Embryonic facial prominence (tissue), 1 donor: ENCODE measurements at regions not wholly inside any gene's neighbourhood (a gene's known extent, or its start where the extent isn't known, plus 50 kb on each side); places are given as distances from the start of the nearest gene placed in this dataset.
"Not testable (repeated sequence)": the region's sequence is repeated elsewhere in the genome, so short reads cannot be mapped to it uniquely, and the experiment has no call there.

Source experiments
- DNase-seq: peaks from one replicate; pipeline ENCODE4 v3.0.0-alpha.2; 2016; ENCODE audit errors: extremely low spot score

DNA sequence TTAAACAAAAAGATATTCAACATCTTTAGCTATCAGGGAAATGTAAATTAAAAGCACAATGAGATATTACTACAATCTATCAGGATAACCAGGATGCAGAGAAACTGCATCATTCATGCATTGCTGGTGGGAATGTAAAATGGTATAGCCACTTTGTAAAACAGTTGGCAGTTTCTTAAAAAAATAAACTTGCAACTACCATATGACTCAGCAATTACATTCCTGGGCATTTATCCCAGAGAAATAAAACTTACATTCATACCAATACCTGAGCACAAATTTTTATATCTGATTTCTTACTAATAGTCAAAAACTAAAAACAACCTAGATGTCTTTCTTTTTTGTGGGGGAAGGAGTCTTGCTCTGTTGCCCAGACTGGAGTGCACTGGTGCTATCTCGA, 190.3 kb upstream of the TAB2 start:
- DNase-seq: no peak

GRCh38 chr6:149128489-149129145, 188.9 kb upstream of the TAB2 start:
- DNase-seq: no peak

DNA sequence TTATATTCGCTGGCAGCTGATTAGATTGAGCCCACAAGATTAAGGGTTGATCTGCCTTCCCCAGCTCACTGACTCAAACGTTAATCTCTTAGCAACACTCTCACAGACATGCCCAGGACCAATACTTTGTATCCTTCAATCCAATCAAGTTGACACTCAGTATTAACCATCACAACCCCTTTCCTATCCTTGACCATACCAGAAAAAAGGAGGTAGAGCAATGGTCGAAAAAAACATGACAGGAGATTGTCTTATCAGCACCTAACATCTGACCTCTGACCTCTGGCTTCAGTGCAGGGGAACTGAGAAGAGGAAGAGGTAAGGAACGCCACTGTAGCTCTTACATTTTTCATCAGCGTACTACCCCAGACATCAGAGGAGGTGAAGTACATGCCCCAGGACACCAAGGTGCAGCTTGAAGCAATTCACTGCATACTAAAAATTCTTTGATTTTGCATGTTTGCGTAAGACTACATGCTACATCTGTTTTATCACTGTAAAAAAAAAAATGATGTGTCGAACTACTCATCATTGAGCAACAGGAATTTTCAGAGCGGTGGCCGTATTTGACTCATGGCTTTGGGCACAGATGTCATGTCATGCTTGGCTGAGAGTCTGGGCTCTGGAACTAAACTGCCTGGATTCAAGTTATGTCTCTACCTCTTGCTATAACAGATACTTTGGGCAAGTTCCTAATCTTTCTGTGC, 188.0 kb upstream of the TAB2 start:
- no peak for DNase-seq

- DNase-seq: no peak
Measured at GRCh38 chr6:149130090-149130489, 187.4 kb upstream of the TAB2 start.

DNA sequence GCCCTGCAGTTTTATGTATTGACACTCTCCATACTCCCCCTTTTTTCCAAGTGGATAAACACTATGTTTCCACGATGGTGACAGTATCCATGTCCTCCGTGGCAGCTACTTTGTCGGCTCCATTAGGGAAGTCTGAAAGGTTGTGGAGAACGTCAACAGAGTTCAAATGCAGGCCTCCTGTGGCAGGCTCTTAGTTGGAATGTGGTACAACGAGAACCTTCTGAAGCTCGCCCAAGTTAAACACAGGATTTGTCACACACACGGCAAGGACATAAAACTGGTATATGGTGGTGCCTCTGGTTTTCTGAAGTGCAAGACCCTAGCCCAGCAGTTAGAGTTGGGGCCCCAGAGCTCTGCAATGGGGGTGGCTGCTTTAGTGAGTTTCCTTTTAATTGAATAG, 187.0 kb upstream of the TAB2 start:
- no peak for DNase-seq

GRCh38 chr6:149131891-149132290, 185.6 kb upstream of the TAB2 start:
- DNase-seq: no peak

DNA sequence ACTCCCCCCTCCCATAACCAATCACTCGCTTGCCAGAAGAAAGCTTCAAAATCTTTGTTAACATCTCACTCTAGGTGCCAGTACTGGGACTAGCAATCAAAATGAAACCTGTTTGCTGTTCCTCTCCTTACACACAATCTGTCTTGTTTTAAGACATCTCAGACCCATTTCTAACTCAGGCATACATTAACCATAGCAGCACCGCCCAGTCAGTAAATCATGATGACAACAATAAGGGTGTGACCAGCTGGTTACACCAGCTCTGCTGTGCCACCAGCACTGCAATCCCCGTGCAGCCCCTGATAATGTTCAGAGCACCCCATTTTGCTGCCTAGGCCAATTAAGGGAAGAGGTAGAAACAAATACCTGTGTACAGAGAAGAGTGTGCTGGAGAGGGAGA, 185.2 kb upstream of the TAB2 start:
- DNase-seq: no peak

DNA sequence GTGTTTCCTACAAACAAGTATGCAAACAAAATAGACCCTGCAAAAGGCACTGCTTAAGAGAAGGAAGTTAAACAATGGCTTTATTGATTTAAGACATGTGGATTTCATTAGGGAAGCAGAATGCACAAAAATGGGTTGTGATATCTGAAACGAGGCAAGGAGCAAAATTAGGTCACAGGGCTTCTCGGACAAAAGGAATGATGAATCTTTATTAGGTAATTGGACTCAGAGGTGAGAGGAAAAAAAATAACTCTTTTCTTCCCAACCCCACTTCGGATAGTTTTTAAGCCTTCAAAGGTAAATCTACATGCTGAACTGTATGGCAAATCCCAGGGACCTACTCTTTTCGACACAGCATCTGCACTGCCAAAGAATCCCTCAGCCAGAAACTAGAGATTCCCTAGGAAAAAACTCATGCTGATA, 183.0 kb upstream of the TAB2 start:
- DNase-seq: peak; percentile 22

DNA sequence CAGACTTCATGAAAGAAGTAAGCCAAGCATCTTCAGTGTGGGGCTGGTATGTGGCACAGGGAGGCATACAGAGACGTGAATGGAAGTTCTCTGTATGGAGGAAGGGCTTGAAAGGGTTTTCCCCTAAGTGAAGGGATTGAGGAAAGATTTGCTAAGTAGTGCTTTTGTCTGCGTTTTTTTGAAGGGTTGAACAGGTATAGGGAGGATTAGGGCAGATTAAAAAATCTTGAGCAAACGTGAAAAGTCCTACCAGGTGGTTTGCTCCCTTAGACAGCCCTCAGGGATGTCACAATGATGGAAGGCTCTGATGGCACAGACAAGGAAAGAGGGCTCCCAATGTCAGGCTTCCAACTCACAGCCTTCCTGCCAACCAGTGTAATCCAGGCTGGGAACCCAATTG, 181.7 kb upstream of the TAB2 start:
- no peak for DNase-seq

DNA sequence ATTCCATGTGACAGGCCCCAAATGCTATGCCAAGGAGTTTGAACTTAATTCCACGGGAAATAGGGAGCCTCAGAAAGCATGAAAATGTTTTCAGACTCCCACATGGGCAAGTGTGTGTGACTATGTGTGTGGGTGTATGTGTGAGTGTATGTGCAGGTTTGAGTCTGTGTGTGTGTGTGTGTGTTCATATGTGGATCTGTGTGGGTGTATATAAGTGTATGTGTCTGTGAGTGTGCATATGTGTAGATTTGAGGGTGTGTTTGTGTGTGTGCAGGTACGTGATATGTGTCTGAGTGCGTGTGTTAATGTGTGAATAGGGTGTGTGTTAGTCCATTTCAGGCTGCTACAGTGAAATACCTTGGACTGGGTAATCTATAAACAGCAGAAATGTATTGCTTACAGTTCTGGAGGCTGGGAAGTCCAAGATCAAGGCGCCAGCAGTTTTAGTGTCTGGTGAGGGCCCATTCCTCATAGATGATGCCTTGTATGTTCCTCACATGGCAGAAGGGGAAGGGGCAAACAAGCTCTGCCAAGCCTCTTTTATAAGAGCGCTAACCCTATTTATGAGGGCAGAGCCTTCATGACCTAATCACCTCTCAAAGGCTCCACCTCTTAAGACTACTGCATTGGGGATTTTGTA, 181.1 kb upstream of the TAB2 start:
- DNase-seq: no peak

DNA sequence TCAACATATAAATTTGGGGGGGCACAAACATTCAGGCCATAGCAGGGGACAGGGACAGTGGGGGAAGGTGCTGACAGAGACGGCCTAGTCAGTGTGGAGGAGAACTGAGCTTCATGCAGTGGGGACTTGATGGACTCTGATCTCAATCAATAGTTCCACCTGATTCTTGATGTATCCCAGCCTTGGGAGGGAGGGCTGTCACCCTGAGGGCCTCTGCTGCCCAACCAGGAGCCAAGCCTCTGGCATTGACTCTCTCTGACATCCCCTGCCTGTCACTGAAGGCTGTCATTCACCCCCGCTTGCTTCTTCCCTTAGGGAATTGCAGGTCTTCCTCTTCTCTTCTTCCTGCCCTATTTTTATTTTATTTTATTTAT, 180.6 kb upstream of the TAB2 start:
- DNase-seq: no peak

DNA sequence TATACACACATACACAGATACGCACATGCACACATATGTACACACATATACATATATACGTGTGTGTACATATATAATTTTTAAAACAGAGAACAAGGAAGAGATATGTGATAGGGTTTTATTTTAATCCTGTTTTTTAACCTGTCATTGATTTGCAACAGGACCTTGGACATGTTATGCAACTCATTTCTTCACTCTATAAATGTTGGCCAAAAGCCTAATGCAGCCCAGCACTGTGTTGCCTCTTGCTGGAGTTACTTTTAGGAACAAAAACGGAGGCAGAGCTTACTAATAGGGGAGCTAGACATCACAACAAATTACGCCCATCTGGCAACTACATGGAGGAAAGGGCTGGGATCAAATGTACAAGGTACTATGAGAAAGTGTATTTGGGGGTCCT, 179.9 kb upstream of the TAB2 start:
- no peak for DNase-seq

GRCh38 chr6:149138089-149138488, 179.4 kb upstream of the TAB2 start:
- DNase-seq: no peak

DNA sequence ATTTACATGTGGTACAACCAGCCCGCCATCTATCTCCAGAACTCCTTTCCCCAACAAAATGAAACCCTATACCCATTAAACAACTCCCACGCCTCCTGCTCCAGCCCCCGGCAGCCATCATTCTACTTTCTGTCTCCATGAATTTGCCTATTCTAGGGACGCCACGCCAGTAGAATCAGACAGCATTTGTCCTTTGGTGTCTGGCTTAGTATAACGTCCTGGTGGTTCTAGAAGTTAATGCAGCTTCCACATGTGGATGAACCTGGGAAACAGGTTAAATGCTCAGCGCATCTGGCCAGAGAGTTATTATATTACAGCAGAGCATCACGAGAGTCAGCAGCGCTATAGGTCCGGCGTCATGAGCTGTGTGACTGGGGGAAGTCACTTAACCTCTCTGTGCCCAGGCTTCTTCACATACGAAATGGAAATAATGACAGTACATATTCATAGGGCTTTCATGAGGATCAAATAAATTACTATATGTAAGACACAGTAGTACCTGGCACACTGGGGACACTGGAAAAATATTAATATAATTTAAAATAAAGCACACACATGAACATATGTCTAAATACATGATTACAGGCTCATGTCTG, 178.7 kb upstream of the TAB2 start:
- no peak for DNase-seq

GRCh38 chr6:149139782-149140136, 177.8 kb upstream of the TAB2 start:
- DNase-seq: no peak

DNA sequence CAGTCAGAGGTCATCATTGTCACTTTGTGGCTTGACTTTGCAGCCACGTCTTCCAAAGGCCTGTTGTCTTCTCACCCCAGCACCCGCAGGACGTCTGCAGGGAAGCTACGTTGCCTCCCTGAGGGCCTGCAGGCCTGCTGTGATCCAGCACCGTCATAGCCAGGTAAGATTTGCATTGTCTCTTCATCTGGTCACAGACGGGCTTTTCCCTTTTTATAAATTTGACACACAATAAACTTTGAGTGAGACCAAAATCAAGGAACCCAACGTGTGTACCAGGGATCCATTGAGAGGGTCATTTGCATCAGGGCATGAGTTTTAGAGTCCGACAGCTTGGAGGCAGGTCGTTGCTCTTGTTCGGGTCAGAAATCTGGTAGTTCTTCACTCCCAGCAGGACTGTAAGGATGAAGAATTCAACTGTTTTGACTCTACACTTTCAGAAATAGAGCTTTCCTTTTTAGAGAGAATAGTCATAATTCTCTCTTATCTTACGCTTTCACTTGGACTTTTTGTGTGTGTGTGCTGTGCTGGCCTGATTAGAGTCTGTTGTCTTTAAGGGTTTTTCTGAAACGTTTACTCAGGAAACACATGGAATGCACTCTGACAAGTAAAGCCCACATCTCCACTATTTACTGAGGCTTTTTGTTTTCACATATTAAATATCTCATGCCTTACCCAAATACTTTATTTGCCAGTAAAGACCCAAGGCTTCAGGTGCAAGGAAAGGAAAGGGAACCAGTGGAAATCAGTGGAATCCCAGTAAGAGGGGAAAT, 177.2 kb upstream of the TAB2 start:
- no peak for DNase-seq

DNA sequence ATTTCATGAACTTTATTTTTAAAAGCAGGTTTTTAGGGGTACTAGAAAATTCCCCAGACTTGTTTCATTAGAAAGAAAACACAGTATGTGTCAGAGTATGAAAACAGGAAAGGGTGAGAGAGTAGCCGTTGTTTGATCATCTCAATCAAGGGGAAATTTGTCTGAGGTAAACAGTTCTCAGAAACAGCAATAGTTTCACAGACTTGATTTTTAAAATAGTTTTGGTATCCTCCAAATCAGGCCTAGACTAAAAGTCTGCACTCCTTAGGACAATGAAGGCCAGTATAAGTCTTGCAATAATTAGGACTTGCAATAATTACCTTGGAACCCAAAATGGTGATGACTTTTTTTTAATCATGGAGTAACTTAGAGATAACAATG, 176.6 kb upstream of the TAB2 start:
- DNase-seq: no peak

DNA sequence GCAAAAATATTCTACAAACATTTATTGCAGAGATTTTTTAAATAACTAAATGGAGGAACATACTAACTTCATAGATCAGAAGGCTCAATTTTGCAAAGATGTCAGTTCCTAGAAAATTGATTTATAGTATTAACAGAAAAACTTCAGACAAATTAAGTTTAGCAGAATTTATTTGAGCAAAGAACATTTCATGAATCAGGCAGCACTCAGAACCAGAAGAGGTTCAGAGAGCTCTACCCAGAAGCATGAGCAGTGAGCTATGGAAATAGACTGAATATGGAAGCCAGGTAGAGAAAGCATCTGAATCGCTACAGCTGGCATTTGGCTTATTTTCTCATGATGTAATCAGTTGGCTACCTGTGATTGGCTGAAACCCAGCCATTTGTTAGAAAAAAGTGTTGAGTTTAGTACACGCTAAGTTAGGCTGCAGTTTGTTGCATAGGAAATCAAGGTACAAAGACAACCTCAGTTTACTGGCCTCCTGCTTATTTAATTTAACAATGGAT, 174.5 kb upstream of the TAB2 start:
- DNase-seq: no peak

- not testable (repeated sequence) for DNase-seq
Measured at GRCh38 chr6:149145800-149146199, 171.7 kb upstream of the TAB2 start.

DNA sequence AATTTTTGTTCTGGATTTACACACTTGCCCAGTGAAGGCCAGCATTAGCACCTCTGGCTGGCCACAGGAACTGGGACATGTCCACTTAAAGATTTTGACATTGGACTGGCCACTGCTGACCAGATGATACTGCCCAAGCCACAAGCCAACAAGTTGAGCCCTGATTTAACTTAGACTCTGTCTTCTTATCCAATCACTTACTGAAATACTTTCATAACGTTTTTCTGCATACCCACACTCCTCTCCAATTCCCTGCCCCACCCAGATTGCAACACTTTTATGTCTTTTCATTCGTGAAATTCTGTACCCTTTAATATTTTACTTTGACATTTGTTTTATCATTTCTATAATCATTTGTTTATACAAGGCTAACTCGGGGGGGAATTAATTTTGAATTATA, 170.3 kb upstream of the TAB2 start:
- no peak for DNase-seq

DNA sequence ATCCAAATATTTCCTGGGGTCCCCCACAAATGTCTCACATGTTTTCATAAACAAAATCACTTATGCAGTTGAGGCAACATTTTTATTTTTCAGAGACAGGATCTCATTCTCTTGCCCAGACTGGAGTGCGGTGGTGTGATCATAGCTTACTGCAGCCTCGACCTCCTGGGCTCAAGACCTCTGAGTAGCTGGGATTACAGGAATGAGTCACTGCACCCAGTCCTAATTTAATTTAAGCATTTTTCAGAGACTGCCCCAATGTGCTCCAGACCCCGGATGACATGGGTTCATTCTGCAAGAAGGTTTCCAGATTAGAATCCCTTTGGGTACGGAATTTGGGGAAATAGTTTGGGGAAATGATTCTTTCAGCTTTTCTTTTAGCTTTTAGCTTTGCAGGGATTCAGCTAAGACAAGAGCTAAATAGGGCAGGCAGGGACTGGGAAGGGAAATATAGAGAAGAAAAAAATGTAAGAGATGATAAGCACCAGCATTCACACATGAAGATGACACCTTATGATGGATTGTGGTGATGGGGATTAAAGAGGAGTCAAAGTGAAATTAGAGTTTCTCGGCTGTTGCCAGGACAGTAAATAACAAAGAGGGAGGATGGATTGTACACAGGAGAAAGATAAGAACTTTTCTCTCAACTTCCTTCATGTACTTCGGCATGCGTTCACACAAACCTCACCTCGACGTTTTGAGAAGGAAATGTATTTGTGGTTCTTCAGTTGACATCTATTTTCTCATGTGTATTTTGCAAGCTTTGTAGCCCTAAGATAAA, 169.4 kb upstream of the TAB2 start:
- no peak for DNase-seq
